GM21367 (cell line): ENCODE measurements at regions not wholly inside any gene's neighbourhood (a gene's known extent, or its start where the extent isn't known, plus 50 kb on each side); places are given as distances from the start of the nearest gene placed in this dataset.
"Not testable (repeated sequence)": the region's sequence is repeated elsewhere in the genome, so short reads cannot be mapped to it uniquely, and the experiment has no call there.

Experiments
- ATAC-seq: cut with Tn5 transposase; IDR thresholded peaks from one replicate; pipeline ENCODE4 v1.9.1; 2021; ENCODE audit not compliant: unreplicated experiment

GRCh38 chr4:38278255-38278654 lies 318.1 kb downstream of the PTTG2 start:
- ATAC-seq: no peak

GRCh38 chr4:38279077-38279476 lies 318.9 kb downstream of the PTTG2 start:
- no peak for ATAC-seq

- ATAC-seq: no peak
Measured at GRCh38 chr4:38279650-38280322, 319.6 kb downstream of the PTTG2 start.

- no peak for ATAC-seq
Measured at GRCh38 chr4:38280323-38280706, 320.1 kb downstream of the PTTG2 start.

- ATAC-seq: no peak
Measured at GRCh38 chr4:38281371-38282071, 321.3 kb downstream of the PTTG2 start.

GRCh38 chr4:38283724-38284123 lies 323.5 kb downstream of the PTTG2 start:
- ATAC-seq: no peak

- no peak for ATAC-seq
Measured at GRCh38 chr4:38284294-38285030, 324.3 kb downstream of the PTTG2 start.

- ATAC-seq: no peak
Measured at GRCh38 chr4:38287101-38287851, 327.1 kb downstream of the PTTG2 start.

GRCh38 chr4:38289553-38289952 lies 329.4 kb downstream of the PTTG2 start:
- no peak for ATAC-seq

GRCh38 chr4:38290366-38290765 lies 330.2 kb downstream of the PTTG2 start:
- no peak for ATAC-seq

- ATAC-seq: no peak
Measured at GRCh38 chr4:38290914-38291313, 330.7 kb downstream of the PTTG2 start.

GRCh38 chr4:38292529-38292928 lies 332.3 kb downstream of the PTTG2 start:
- no peak for ATAC-seq

GRCh38 chr4:38294238-38294637 lies 334.0 kb downstream of the PTTG2 start:
- no peak for ATAC-seq

- ATAC-seq: no peak
Measured at GRCh38 chr4:38297061-38297460, 336.9 kb downstream of the PTTG2 start.

- ATAC-seq: no peak
Measured at GRCh38 chr4:38298868-38299713, 338.9 kb downstream of the PTTG2 start.

GRCh38 chr4:38302910-38303309 lies 342.7 kb downstream of the PTTG2 start:
- ATAC-seq: no peak

- not testable (repeated sequence) for ATAC-seq
Measured at GRCh38 chr4:38304460-38304859, 344.3 kb downstream of the PTTG2 start.

- ATAC-seq: peak; percentile 57
Measured at GRCh38 chr4:38306482-38307071, 346.4 kb downstream of the PTTG2 start.

GRCh38 chr4:38308728-38309311 lies 348.6 kb downstream of the PTTG2 start:
- ATAC-seq: no peak

- ATAC-seq: no peak
Measured at GRCh38 chr4:38309471-38309870, 349.3 kb downstream of the PTTG2 start.
